Endothelial cell of umbilical vein (primary cell): ENCODE measurements at regions not wholly inside any gene's neighbourhood (a gene's known extent, or its start where the extent isn't known, plus 50 kb on each side); places are given as distances from the start of the nearest gene placed in this dataset.

ENCODE experiments used
- EZH2 ChIP-seq: IDR thresholded peaks from 2 replicates; pipeline ENCODE4 v1.6.1; 2012; ENCODE audit warnings: borderline replicate concordance, low read depth, mild to moderate bottlenecking, moderate library complexity, low read length, inconsistent platforms; ENCODE audit not compliant: severe bottlenecking
- MAX ChIP-seq: IDR thresholded peaks from 2 replicates; pipeline ENCODE4 v1.6.1; 2011; ENCODE audit not compliant: insufficient read depth, insufficient read length
- POLR2A ChIP-seq: IDR thresholded peaks from 2 replicates; pipeline ENCODE4 v1.6.1; 2012; ENCODE audit warnings: low read depth, mild to moderate bottlenecking, control low read depth, low read length
- POLR2AphosphoS5 ChIP-seq: IDR thresholded peaks from 2 replicates; pipeline ENCODE4 v1.6.1; 2012; ENCODE audit warnings: low read depth, mild to moderate bottlenecking, control low read depth, low read length, moderate library complexity; ENCODE audit not compliant: insufficient read depth
- TF ChIP-seq, protein P1 (sequence below), 2 donors: IDR thresholded peaks; 1 replicate in 1 of 2; 2 replicates in 1 of 2; pipeline ENCODE4 v1.5.1; 2011; ENCODE audit warnings: low read length in 2 of 2, mild to moderate bottlenecking in 2 of 2, moderate library complexity in 2 of 2, control low read depth in 1 of 2, inconsistent platforms in 1 of 2, low read depth in 1 of 2; ENCODE audit not compliant: insufficient read depth in 1 of 2; ENCODE audit errors: extremely low read depth in 1 of 2

DNA sequence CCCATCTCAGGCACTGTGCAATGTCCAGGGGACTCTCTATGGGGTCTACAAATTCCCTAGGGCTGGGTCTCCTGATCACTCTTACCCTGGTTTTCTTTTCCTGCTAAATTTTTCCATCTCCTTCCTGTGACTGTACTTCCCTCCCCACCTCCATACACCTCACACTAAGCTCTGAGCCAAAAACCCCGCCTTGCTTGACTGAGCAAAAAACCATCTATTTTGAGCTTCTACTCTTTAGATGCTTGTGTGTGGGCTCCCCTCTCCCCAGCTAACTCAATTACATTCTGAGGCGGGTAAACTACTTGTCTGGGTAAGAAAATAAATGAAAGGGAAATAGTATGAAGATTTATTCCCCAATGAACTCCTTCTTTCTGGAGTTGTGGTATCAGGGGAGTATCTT is 187.9 kb downstream of the PTPRU start:
- TF ChIP-seq, protein P1, sequence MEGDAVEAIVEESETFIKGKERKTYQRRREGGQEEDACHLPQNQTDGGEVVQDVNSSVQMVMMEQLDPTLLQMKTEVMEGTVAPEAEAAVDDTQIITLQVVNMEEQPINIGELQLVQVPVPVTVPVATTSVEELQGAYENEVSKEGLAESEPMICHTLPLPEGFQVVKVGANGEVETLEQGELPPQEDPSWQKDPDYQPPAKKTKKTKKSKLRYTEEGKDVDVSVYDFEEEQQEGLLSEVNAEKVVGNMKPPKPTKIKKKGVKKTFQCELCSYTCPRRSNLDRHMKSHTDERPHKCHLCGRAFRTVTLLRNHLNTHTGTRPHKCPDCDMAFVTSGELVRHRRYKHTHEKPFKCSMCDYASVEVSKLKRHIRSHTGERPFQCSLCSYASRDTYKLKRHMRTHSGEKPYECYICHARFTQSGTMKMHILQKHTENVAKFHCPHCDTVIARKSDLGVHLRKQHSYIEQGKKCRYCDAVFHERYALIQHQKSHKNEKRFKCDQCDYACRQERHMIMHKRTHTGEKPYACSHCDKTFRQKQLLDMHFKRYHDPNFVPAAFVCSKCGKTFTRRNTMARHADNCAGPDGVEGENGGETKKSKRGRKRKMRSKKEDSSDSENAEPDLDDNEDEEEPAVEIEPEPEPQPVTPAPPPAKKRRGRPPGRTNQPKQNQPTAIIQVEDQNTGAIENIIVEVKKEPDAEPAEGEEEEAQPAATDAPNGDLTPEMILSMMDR (IDR thresholded peaks at IDR 0.05; ENCODE audit: extremely low read depth in 1 of 2, insufficient read depth in 1 of 2, low read depth in 1 of 2, low read length in 2 of 2), result no peak
- TF ChIP-seq EZH2, result no peak
- TF ChIP-seq MAX, result no peak
- no peak for TF ChIP-seq POLR2A
- no peak for TF ChIP-seq POLR2AphosphoS5
